Peyer's patch (tissue), 4 donors: ENCODE measurements at regions not wholly inside any gene's neighbourhood (a gene's known extent, or its start where the extent isn't known, plus 50 kb on each side); places are given as distances from the start of the nearest gene placed in this dataset.

Source experiments
- POLR2A ChIP-seq, 2 donors: fragments of 450-650 bp; IDR thresholded peaks; one replicate each; pipeline ENCODE4 v1.5.1; 2017; ENCODE audit warnings: antibody characterized with exemption in 2 of 2, mild to moderate bottlenecking in 2 of 2, moderate library complexity in 2 of 2
- TF ChIP-seq, protein P1 (sequence below), 6 experiments: fragments of 450-650 bp in 4 of 6; fragments of 200-600 bp in 2 of 6; sonication (generic) in 1 of 6; IDR thresholded peaks; one replicate each; pipeline ENCODE4 v1.5.1; 2017 to 2019; ENCODE audit warnings: antibody characterized with exemption in 6 of 6, mild to moderate bottlenecking in 3 of 6, moderate library complexity in 1 of 6

DNA sequence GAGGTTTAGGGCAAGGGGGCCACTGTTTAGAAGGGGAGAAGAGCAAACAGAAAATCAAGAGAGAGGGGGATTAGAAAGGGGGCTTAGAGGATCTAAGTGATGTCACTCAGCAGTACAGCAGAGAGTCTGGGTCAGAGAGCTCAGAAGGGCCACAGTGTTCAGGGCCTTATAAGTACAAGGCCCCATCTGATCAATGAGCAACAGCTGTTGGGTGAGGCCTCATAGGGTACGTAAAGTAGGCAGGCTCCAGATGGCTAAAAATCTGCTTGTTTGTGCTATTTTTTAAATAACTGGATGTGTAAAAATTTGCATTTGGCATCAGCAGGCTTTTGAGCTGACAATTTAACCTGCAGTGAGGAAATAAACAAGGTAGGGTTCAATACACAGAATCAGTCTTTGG lies 149.8 kb downstream of the SH3BGRL2 start:
- TF ChIP-seq POLR2A (IDR thresholded peaks at IDR 0.05): no peak
- TF ChIP-seq, protein P1, sequence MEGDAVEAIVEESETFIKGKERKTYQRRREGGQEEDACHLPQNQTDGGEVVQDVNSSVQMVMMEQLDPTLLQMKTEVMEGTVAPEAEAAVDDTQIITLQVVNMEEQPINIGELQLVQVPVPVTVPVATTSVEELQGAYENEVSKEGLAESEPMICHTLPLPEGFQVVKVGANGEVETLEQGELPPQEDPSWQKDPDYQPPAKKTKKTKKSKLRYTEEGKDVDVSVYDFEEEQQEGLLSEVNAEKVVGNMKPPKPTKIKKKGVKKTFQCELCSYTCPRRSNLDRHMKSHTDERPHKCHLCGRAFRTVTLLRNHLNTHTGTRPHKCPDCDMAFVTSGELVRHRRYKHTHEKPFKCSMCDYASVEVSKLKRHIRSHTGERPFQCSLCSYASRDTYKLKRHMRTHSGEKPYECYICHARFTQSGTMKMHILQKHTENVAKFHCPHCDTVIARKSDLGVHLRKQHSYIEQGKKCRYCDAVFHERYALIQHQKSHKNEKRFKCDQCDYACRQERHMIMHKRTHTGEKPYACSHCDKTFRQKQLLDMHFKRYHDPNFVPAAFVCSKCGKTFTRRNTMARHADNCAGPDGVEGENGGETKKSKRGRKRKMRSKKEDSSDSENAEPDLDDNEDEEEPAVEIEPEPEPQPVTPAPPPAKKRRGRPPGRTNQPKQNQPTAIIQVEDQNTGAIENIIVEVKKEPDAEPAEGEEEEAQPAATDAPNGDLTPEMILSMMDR (IDR thresholded peaks at IDR 0.05): no peak
